CD14-positive monocyte (primary cell): ENCODE measurements at regions not wholly inside any gene's neighbourhood (a gene's known extent, or its start where the extent isn't known, plus 50 kb on each side); places are given as distances from the start of the nearest gene placed in this dataset.

ENCODE experiments used
- DNase-seq, 3 donors: peaks; one replicate each; pipeline ENCODE4 v3.0.0-alpha.2; 2011 to 2022
- H2AFZ ChIP-seq: 2 replicates; pipeline ENCODE4 v1.6.0; 2012; ENCODE audit warnings: mild to moderate bottlenecking, low read depth, low read length, inconsistent platforms; ENCODE audit not compliant: insufficient read depth, poor library complexity, severe bottlenecking
- H3K27ac ChIP-seq, 2 donors: 1 replicate in 1 of 2; 2 replicates in 1 of 2; pipeline ENCODE4 v1.5.1; 2012 to 2013; ENCODE audit warnings: low read length in 2 of 2, control low read depth in 1 of 2, inconsistent platforms in 1 of 2, low read depth in 1 of 2, mild to moderate bottlenecking in 1 of 2
- H3K27me3 ChIP-seq, 2 donors: one replicate each; pipeline versions ENCODE4 v1.6.0 to v1.6.1; 2011 to 2013; ENCODE audit warnings: low read length in 2 of 2; ENCODE audit not compliant: control insufficient read depth in 2 of 2, insufficient read depth in 2 of 2
- H3K36me3 ChIP-seq, 2 donors: replicated peaks in 1 of 2; 1 replicate in 1 of 2; 2 replicates in 1 of 2; pipeline versions ENCODE4 v1.5.1 to v1.6.1; 2012 to 2013; ENCODE audit warnings: low read length in 2 of 2, control low read depth in 1 of 2, inconsistent platforms in 1 of 2, mild to moderate bottlenecking in 1 of 2; ENCODE audit not compliant: insufficient read depth in 2 of 2, control insufficient read depth in 1 of 2
- H3K4me1 ChIP-seq, 2 donors: 1 replicate in 1 of 2; 2 replicates in 1 of 2; pipeline versions ENCODE4 v1.5.1 to v1.6.1; 2012 to 2013; ENCODE audit warnings: low read length in 2 of 2, control low read depth in 1 of 2, inconsistent platforms in 1 of 2, mild to moderate bottlenecking in 1 of 2, moderate library complexity in 1 of 2; ENCODE audit not compliant: insufficient read depth in 2 of 2, control insufficient read depth in 1 of 2
- H3K4me2 ChIP-seq: replicated peaks from 2 replicates; pipeline ENCODE3; 2012; ENCODE audit warnings: low read length, moderate library complexity, mild to moderate bottlenecking; ENCODE audit not compliant: poor library complexity, severe bottlenecking; ENCODE audit errors: extremely low read depth
- H3K4me3 ChIP-seq, 3 experiments: fragments of 200-600 bp in 1 of 3; sonication (generic) in 1 of 3; replicated peaks in 1 of 3; 1 replicate in 2 of 3; 2 replicates in 1 of 3; pipeline ENCODE4 v1.5.1; 2011 to 2013; ENCODE audit warnings: low read length in 3 of 3, mild to moderate bottlenecking in 3 of 3, control low read depth in 2 of 3, low read depth in 2 of 3, inconsistent platforms in 1 of 3, moderate library complexity in 1 of 3
- H3K79me2 ChIP-seq: 2 replicates; pipeline ENCODE4 v1.6.0; 2012; ENCODE audit warnings: mild to moderate bottlenecking, control low read depth, inconsistent platforms, low read length, moderate library complexity; ENCODE audit not compliant: insufficient read depth
- H3K9ac ChIP-seq: 2 replicates; pipeline ENCODE4 v1.6.0; 2017; ENCODE audit warnings: low read length, mild to moderate bottlenecking; ENCODE audit not compliant: insufficient read depth, poor library complexity, severe bottlenecking
- H3K9me3 ChIP-seq, 2 donors: replicated peaks in 1 of 2; 1 replicate in 1 of 2; 2 replicates in 1 of 2; pipeline versions ENCODE4 v1.5.1 to v1.6.1; 2012 to 2013; ENCODE audit warnings: low read length in 2 of 2, control low read depth in 1 of 2; ENCODE audit not compliant: control insufficient read depth in 1 of 2, insufficient read depth in 1 of 2
- H4K20me1 ChIP-seq: 2 replicates; pipeline ENCODE4 v1.6.0; 2012; ENCODE audit warnings: mild to moderate bottlenecking, low read length, control low read depth, moderate library complexity; ENCODE audit not compliant: insufficient read depth
- H3K27ac Mint-ChIP-seq, 7 donors: one replicate each; pipeline ENCODE4 v1.8.0; 2020; ENCODE audit warnings: mild to moderate bottlenecking in 7 of 7, mixed read lengths in 7 of 7, moderate library complexity in 6 of 7, inconsistent platforms in 2 of 7
- H3K27me3 Mint-ChIP-seq, 3 donors: one replicate each; pipeline ENCODE4 v1.8.0; 2021 to 2022; ENCODE audit warnings: low read depth in 3 of 3, mild to moderate bottlenecking in 3 of 3, mixed read lengths in 3 of 3, moderate library complexity in 3 of 3, inconsistent platforms in 1 of 3
- H3K36me3 Mint-ChIP-seq, 2 donors: one replicate each; pipeline ENCODE4 v1.8.0; 2020; ENCODE audit warnings: mixed read lengths in 2 of 2, inconsistent platforms in 1 of 2, mild to moderate bottlenecking in 1 of 2
- H3K4me1 Mint-ChIP-seq: one replicate; pipeline ENCODE4 v1.8.0; 2020; ENCODE audit warnings: mild to moderate bottlenecking, mixed read lengths
- H3K4me3 Mint-ChIP-seq, 2 donors: one replicate each; pipeline ENCODE4 v1.8.0; 2020; ENCODE audit warnings: mild to moderate bottlenecking in 2 of 2, mixed read lengths in 2 of 2, moderate library complexity in 1 of 2
- H3K9me3 Mint-ChIP-seq, 7 donors: one replicate each; pipeline ENCODE4 v1.8.0; 2020 to 2022; ENCODE audit warnings: mixed read lengths in 7 of 7, mild to moderate bottlenecking in 6 of 7, moderate library complexity in 6 of 7, inconsistent platforms in 2 of 7
- WGBS: methylation state at CpG from one replicate; pipeline ENCODE4 v1.1.5; 2013; ENCODE audit warnings: missing lambda C conversion rate; ENCODE audit not compliant: insufficient coverage; 5-methylcytosine and 5-hydroxymethylcytosine counted together
- intact Hi-C, 2 donors: fragments of 100-400 bp; cut with micrococcal nuclease; formaldehyde crosslinking; loops; one replicate each; pipeline versions ENCODE4 v1.15.0 to v1.15.1; 2023
- TF ChIP-seq, protein P1 (sequence below): fragments of 200-600 bp; IDR thresholded peaks from one replicate; pipeline ENCODE4 v1.8.0; 2022; ENCODE audit warnings: antibody characterized with exemption, mild to moderate bottlenecking

DNA sequence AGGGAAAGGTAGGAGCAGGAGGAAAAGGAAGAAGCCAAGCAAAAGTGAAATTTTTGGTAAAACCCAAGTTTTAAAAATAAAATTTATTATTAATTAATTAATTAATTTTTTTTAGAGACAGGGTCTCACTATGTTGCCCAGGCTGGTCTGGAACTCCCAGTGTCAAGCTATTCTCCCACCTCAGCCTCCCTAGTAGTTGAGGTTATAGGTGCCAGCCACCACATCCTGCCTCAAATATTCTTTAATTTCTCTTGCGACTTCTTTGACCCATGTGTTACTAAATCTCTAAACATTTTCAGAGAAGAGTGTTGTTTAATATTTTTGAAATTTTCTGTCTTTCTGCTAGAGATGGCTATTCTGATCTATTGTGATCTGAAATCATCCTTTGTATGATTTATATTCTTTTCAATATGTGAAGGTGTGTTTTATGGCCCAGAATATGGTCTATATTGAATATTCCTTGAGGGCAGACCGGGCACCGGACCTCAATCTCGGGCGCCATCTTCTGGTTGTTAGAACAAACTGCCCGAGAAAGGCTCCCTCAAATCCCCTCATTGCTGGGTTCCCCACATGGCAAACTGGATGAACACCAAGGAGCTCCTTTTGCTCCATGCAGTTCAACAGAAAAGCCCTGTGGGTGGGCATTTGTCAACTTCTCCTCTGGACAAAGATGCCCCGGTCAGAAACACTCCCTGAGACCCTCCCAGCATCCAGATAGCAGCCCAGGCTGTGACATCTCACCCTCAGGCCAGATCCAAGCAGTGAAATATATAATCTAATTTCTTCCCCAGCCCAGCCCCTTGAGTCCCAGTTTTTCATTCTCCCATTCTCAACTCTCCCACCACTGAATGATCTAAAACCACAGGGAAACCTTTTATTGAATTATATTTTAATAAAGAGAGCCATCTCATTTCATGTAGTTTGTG lies 110.5 kb downstream of the ASCL4 start:
- intact Hi-C loops, result loop anchor here (2.0 to 10.0 kb wide), 2 partner anchors 120 to 208 kb away; partner anchors contain the start of gene PRDM4 (in 1 of the 2)
- DNase-seq, result peak; percentile 44 to 64 (median 58)
- peaks cover 0 to 2% of the 10 kb centered on the region in 2 donors for H3K27me3 ChIP-seq
- H3K27me3 Mint-ChIP-seq, result peaks cover 0 to 6% (median 5%) of the 10 kb centered on the region in 3 donors
- no peaks in the 10 kb centered on the region for H3K4me1 ChIP-seq
- no peak overlapping the region for H3K27ac ChIP-seq
- no peak overlapping the region for H3K4me2 ChIP-seq
- H3K79me2 ChIP-seq, result no peaks in the 10 kb centered on the region
- no peaks in the 10 kb centered on the region for H3K9me3 Mint-ChIP-seq
- TF ChIP-seq, protein P1, sequence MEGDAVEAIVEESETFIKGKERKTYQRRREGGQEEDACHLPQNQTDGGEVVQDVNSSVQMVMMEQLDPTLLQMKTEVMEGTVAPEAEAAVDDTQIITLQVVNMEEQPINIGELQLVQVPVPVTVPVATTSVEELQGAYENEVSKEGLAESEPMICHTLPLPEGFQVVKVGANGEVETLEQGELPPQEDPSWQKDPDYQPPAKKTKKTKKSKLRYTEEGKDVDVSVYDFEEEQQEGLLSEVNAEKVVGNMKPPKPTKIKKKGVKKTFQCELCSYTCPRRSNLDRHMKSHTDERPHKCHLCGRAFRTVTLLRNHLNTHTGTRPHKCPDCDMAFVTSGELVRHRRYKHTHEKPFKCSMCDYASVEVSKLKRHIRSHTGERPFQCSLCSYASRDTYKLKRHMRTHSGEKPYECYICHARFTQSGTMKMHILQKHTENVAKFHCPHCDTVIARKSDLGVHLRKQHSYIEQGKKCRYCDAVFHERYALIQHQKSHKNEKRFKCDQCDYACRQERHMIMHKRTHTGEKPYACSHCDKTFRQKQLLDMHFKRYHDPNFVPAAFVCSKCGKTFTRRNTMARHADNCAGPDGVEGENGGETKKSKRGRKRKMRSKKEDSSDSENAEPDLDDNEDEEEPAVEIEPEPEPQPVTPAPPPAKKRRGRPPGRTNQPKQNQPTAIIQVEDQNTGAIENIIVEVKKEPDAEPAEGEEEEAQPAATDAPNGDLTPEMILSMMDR, result peak; percentile 75
- 0% methylated on average over 2 of the region's 7 CpGs for WGBS
- H3K9me3 ChIP-seq, result no peaks in the 10 kb centered on the region
- H3K36me3 ChIP-seq, result no peaks in the 10 kb centered on the region
- no peak overlapping the region for H2AFZ ChIP-seq
- H3K27ac Mint-ChIP-seq, result no peak overlapping the region
- no peaks in the 10 kb centered on the region for H3K36me3 Mint-ChIP-seq
- H3K9ac ChIP-seq, result no peak overlapping the region
- H3K4me1 Mint-ChIP-seq, result no peaks in the 10 kb centered on the region
- no peak overlapping the region for H3K4me3 Mint-ChIP-seq
- no peaks in the 10 kb centered on the region for H4K20me1 ChIP-seq
- no peak overlapping the region for H3K4me3 ChIP-seq

DNA sequence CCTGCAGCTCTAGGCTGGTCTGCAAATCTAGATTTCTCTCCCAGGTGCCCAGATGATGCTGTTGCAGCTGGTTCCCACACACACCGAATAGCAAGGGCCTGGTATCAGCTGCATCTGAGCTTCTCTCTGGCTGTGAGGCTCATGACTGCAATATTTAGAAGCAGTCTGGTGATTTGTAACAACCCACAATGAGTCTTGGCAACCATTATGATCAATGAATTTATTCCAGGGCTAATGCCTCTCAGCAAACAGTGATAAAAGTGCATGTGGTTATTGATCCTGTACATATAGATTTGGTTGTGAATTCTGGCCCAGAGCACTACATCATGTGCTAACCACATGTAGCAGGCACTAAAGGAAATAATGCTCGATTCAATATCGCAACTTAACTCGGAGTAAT lies 114.3 kb downstream of the ASCL4 start:
- Histone ChIP-seq H2AFZ (no peak overlapping the region), H3K27me3 (peaks cover 0 to 2% of the 10 kb centered on the region in 2 donors), H3K36me3 (no peaks in the 10 kb centered on the region), H3K9ac (no peak overlapping the region), H4K20me1 (no peaks in the 10 kb centered on the region), H3K4me3 (no peak overlapping the region), H3K4me1 (no peaks in the 10 kb centered on the region), H3K27ac (no peak overlapping the region), H3K9me3 (no peaks in the 10 kb centered on the region), H3K79me2 (no peaks in the 10 kb centered on the region), H3K4me2 (no peak overlapping the region)
- 100% methylated on average over 1 of the region's 4 CpGs for WGBS
- H3K4me3 Mint-ChIP-seq, result no peak overlapping the region
- no peaks in the 10 kb centered on the region for H3K9me3 Mint-ChIP-seq
- no peak overlapping the region for H3K27ac Mint-ChIP-seq
- intact Hi-C loops, result loop anchor here in 1 of 2 donors (10.0 kb wide), 1 partner anchor 124 kb away; the partner anchor contains the start of gene PRDM4
- H3K27me3 Mint-ChIP-seq, result peaks cover 3 to 8% (median 5%) of the 10 kb centered on the region in 3 donors
- DNase-seq, result no peak
- TF ChIP-seq, protein P1, result no peak
- H3K36me3 Mint-ChIP-seq, result no peaks in the 10 kb centered on the region
- peaks cover 3% of the 10 kb centered on the region for H3K4me1 Mint-ChIP-seq
